ENCODE measurements at regions not wholly inside any gene's neighbourhood (a gene's known extent, or its start where the extent isn't known, plus 50 kb on each side); places are given as distances from the start of the nearest gene placed in this dataset.
"Not testable (repeated sequence)": the region's sequence is repeated elsewhere in the genome, so short reads cannot be mapped to it uniquely, and the experiment has no call there.

- DNase-seq (ENCODE audit: low read depth in 1 of 2, low spot score in 1 of 2), result no peak
- no peak for TF ChIP-seq JUND (IDR thresholded peaks at IDR 0.05; ENCODE audit: low read depth)
- in situ Hi-C loops (cut with HindIII; ENCODE audit: low pct_unique_long_range_greater_than_20kb, low sequenced_read_pairs), result no loop called here
Measured at GRCh38 chr2:78175645-78176044, 653.5 kb upstream of the LRRTM4 start.

- no peak for TF ChIP-seq JUND (IDR thresholded peaks at IDR 0.05; ENCODE audit: low read depth)
- DNase-seq (ENCODE audit: low read depth in 1 of 2, low spot score in 1 of 2), result no peak
- in situ Hi-C loops (cut with HindIII; ENCODE audit: low pct_unique_long_range_greater_than_20kb, low sequenced_read_pairs), result no loop called here
Measured at GRCh38 chr2:78201064-78201575, 678.9 kb upstream of the LRRTM4 start.

- DNase-seq (ENCODE audit: low read depth in 1 of 2, low spot score in 1 of 2), result no peak
- TF ChIP-seq JUND (IDR thresholded peaks at IDR 0.05; ENCODE audit: low read depth), result no peak
- in situ Hi-C loops (cut with HindIII; ENCODE audit: low pct_unique_long_range_greater_than_20kb, low sequenced_read_pairs), result no loop called here
Measured at GRCh38 chr2:78202366-78202765, 680.2 kb upstream of the LRRTM4 start.

GRCh38 chr2:78202986-78203670 is 681.0 kb upstream of the LRRTM4 start:
- in situ Hi-C loops (cut with HindIII; ENCODE audit: low pct_unique_long_range_greater_than_20kb, low sequenced_read_pairs), result no loop called here
- no peak for TF ChIP-seq JUND (IDR thresholded peaks at IDR 0.05; ENCODE audit: low read depth)
- DNase-seq (ENCODE audit: low read depth in 1 of 2, low spot score in 1 of 2), result no peak

- TF ChIP-seq JUND (IDR thresholded peaks at IDR 0.05; ENCODE audit: low read depth), result no peak
- DNase-seq (ENCODE audit: low read depth in 1 of 2, low spot score in 1 of 2), result no peak
- in situ Hi-C loops (cut with HindIII; ENCODE audit: low pct_unique_long_range_greater_than_20kb, low sequenced_read_pairs), result no loop called here
Measured at GRCh38 chr2:78218066-78218465, 695.9 kb upstream of the LRRTM4 start.

- TF ChIP-seq JUND (IDR thresholded peaks at IDR 0.05; ENCODE audit: low read depth), result no peak
- in situ Hi-C loops (cut with HindIII; ENCODE audit: low pct_unique_long_range_greater_than_20kb, low sequenced_read_pairs), result no loop called here
- no peak for DNase-seq (ENCODE audit: low read depth in 1 of 2, low spot score in 1 of 2)
Measured at GRCh38 chr2:78237704-78238103, 715.5 kb upstream of the LRRTM4 start.

GRCh38 chr2:78245394-78246135 is 723.4 kb upstream of the LRRTM4 start:
- DNase-seq (ENCODE audit: low read depth in 1 of 2, low spot score in 1 of 2), result no peak
- no peak for TF ChIP-seq JUND (IDR thresholded peaks at IDR 0.05; ENCODE audit: low read depth)

GRCh38 chr2:78251708-78252107 is 729.5 kb upstream of the LRRTM4 start:
- TF ChIP-seq JUND (IDR thresholded peaks at IDR 0.05; ENCODE audit: low read depth), result no peak
- in situ Hi-C loops (cut with HindIII; ENCODE audit: low pct_unique_long_range_greater_than_20kb, low sequenced_read_pairs), result no loop called here

More at GRCh38 chr2:78245394-78246135, 723.4 kb upstream of the LRRTM4 start:
- in situ Hi-C loops (cut with HindIII; ENCODE audit: low pct_unique_long_range_greater_than_20kb, low sequenced_read_pairs), result no loop called here

GRCh38 chr2:78260861-78261260 is 738.7 kb upstream of the LRRTM4 start:
- DNase-seq (ENCODE audit: low read depth in 1 of 2, low spot score in 1 of 2), result no peak
- TF ChIP-seq JUND (IDR thresholded peaks at IDR 0.05; ENCODE audit: low read depth), result no peak
- in situ Hi-C loops (cut with HindIII; ENCODE audit: low pct_unique_long_range_greater_than_20kb, low sequenced_read_pairs), result no loop called here

More at GRCh38 chr2:78251708-78252107, 729.5 kb upstream of the LRRTM4 start:
- DNase-seq (ENCODE audit: low read depth in 1 of 2, low spot score in 1 of 2), result no peak

- no peak for TF ChIP-seq JUND (IDR thresholded peaks at IDR 0.05; ENCODE audit: low read depth)
- no peak for DNase-seq (ENCODE audit: low read depth in 1 of 2, low spot score in 1 of 2)
- in situ Hi-C loops (cut with HindIII; ENCODE audit: low pct_unique_long_range_greater_than_20kb, low sequenced_read_pairs), result no loop called here
Measured at GRCh38 chr2:78261454-78261853, 739.3 kb upstream of the LRRTM4 start.

- DNase-seq (ENCODE audit: low read depth in 1 of 2, low spot score in 1 of 2); in situ Hi-C loops (cut with HindIII; ENCODE audit: low pct_unique_long_range_greater_than_20kb, low sequenced_read_pairs): not testable (repeated sequence)
Measured at GRCh38 chr2:78262089-78262488, 739.9 kb upstream of the LRRTM4 start.

GRCh38 chr2:78262713-78263375 is 740.7 kb upstream of the LRRTM4 start:
- TF ChIP-seq JUND (IDR thresholded peaks at IDR 0.05; ENCODE audit: low read depth), result no peak
- in situ Hi-C loops (cut with HindIII; ENCODE audit: low pct_unique_long_range_greater_than_20kb, low sequenced_read_pairs), result no loop called here
- DNase-seq (ENCODE audit: low read depth in 1 of 2, low spot score in 1 of 2), result no peak

- TF ChIP-seq JUND (IDR thresholded peaks at IDR 0.05; ENCODE audit: low read depth), result no peak
- no peak for DNase-seq (ENCODE audit: low read depth in 1 of 2, low spot score in 1 of 2)
- in situ Hi-C loops (cut with HindIII; ENCODE audit: low pct_unique_long_range_greater_than_20kb, low sequenced_read_pairs), result no loop called here
Measured at GRCh38 chr2:78263571-78263970, 741.4 kb upstream of the LRRTM4 start.
